ENCODE measurements at regions not wholly inside any gene's neighbourhood (a gene's known extent, or its start where the extent isn't known, plus 50 kb on each side); places are given as distances from the start of the nearest gene placed in this dataset.

DNA sequence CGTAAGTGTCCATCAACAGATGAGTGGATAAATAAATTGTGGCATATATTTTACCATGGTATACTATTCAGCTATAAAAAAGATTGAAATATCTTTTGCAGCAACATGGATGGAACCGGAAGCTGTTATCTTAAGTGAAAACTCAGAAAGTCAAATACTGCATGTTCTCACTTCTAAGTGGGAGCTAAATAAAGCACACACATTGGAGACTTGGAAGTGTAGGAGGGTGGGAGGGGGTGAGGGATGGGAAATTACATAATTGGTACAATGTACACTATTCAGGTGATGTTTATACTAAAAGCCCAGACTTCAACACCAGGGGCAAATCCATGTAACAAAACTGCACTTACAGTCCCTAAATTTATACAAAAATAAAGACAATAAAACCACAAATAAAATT lies 72.6 kb upstream of the SPRY1 start:
- ChIA-PET POLR2A (no interaction called here), CTCF (interaction anchor here (1.1 kb wide), 1 partner anchor 197 kb away, joined by 3 read pairs; no protein-coding TSS in a partner anchor)
- DNase-seq (ENCODE audit: unreplicated experiment), result no peak
- Mint-ChIP-seq H3K9me3 (ENCODE audit: unreplicated experiment) (peaks cover 9% of the 10 kb centered on the region), H3K27ac (ENCODE audit: low read depth, unreplicated experiment) (no peak overlapping the region), H3K4me3 (ENCODE audit: unreplicated experiment) (no peak overlapping the region), H3K36me3 (ENCODE audit: insufficient read depth, unreplicated experiment) (peaks cover 1% of the 10 kb centered on the region), H3K27me3 (ENCODE audit: insufficient read depth, unreplicated experiment) (no peaks in the 10 kb centered on the region), H3K4me1 (ENCODE audit: insufficient read depth, unreplicated experiment) (no peaks in the 10 kb centered on the region)
- TF ChIP-seq, protein P1, sequence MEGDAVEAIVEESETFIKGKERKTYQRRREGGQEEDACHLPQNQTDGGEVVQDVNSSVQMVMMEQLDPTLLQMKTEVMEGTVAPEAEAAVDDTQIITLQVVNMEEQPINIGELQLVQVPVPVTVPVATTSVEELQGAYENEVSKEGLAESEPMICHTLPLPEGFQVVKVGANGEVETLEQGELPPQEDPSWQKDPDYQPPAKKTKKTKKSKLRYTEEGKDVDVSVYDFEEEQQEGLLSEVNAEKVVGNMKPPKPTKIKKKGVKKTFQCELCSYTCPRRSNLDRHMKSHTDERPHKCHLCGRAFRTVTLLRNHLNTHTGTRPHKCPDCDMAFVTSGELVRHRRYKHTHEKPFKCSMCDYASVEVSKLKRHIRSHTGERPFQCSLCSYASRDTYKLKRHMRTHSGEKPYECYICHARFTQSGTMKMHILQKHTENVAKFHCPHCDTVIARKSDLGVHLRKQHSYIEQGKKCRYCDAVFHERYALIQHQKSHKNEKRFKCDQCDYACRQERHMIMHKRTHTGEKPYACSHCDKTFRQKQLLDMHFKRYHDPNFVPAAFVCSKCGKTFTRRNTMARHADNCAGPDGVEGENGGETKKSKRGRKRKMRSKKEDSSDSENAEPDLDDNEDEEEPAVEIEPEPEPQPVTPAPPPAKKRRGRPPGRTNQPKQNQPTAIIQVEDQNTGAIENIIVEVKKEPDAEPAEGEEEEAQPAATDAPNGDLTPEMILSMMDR (IDR thresholded peaks at IDR 0.05; ENCODE audit: unreplicated experiment), result no peak
- intact Hi-C loops (cut with micrococcal nuclease), result no loop called here
- BruUV-seq (replicated peaks), result no TSS peak

DNA sequence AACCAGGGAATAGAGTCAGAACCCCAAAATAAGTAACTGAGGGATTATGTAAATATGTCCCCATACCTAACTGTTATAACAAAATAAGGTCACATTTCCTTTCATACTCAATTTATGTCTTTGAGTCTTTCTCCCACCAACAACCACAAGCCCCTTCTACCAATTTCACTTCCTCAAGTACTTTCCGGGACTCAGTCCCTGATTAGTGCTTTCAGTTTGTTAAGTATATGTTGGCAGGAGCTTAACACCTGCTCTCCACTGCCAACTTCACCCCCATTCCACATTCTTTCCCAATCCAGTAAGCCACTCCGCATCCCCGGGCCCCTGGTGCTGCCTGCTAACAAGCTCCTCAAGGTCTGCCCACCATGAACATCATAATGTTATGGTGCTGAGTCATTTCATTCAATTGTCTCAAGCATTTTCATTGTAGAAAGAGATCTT lies 71.3 kb upstream of the SPRY1 start:
- ChIA-PET CTCF (interaction anchor here (0.7 to 0.8 kb wide), 2 partner anchors 119 to 449 kb away, joined by 3 to 5 read pairs; no protein-coding TSS in a partner anchor), POLR2A (interaction anchor here (0.7 to 1.0 kb wide), 2 partner anchors 21 to 27 kb away, joined by 3 read pairs; no protein-coding TSS in a partner anchor)
- intact Hi-C loops (cut with micrococcal nuclease), result no loop called here
- peaks cover 7% of the 10 kb centered on the region for H3K36me3 Mint-ChIP-seq (ENCODE audit: insufficient read depth, unreplicated experiment)
- TF ChIP-seq, protein P1 (IDR thresholded peaks at IDR 0.05; ENCODE audit: unreplicated experiment), result no peak
- no peaks in the 10 kb centered on the region for H3K27me3 Mint-ChIP-seq (ENCODE audit: insufficient read depth, unreplicated experiment)
- no peak overlapping the region for H3K27ac Mint-ChIP-seq (ENCODE audit: low read depth, unreplicated experiment)
- no peaks in the 10 kb centered on the region for H3K4me1 Mint-ChIP-seq (ENCODE audit: insufficient read depth, unreplicated experiment)
- H3K9me3 Mint-ChIP-seq (ENCODE audit: unreplicated experiment), result peaks cover 9% of the 10 kb centered on the region
- no peak for DNase-seq (ENCODE audit: unreplicated experiment)
- no peak overlapping the region for H3K4me3 Mint-ChIP-seq (ENCODE audit: unreplicated experiment)
- no TSS peak for BruUV-seq (replicated peaks)

DNA sequence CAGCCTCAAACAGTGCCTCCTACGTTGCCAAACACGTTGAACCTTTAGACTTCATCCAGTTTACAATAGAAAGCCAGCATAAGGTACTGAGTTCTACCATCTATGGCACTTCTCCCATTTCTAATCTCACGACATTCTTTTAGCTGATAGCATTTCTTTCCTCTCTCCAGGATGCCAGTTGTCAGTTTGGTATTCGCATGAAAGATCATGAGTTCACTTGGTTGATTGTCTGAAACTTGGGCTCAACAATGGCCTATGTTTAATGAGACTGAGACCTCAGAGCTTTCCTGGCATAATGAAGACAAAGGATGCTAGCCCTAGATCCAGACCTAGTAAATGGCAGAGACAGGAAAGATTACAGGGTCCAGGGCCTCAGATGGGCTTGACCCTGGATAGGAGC lies 69.2 kb upstream of the SPRY1 start:
- Mint-ChIP-seq H3K4me1 (ENCODE audit: insufficient read depth, unreplicated experiment) (no peaks in the 10 kb centered on the region), H3K36me3 (ENCODE audit: insufficient read depth, unreplicated experiment) (peaks cover 7% of the 10 kb centered on the region), H3K27ac (ENCODE audit: low read depth, unreplicated experiment) (no peak overlapping the region), H3K9me3 (ENCODE audit: unreplicated experiment) (no peaks in the 10 kb centered on the region), H3K27me3 (ENCODE audit: insufficient read depth, unreplicated experiment) (no peaks in the 10 kb centered on the region), H3K4me3 (ENCODE audit: unreplicated experiment) (no peak overlapping the region)
- no TSS peak for BruUV-seq (replicated peaks)
- DNase-seq (ENCODE audit: unreplicated experiment), result no peak
- POLR2A ChIA-PET, result no interaction called here
- intact Hi-C loops (cut with micrococcal nuclease), result no loop called here
- CTCF ChIA-PET, result no interaction called here
- TF ChIP-seq, protein P1 (IDR thresholded peaks at IDR 0.05; ENCODE audit: unreplicated experiment), result no peak

DNA sequence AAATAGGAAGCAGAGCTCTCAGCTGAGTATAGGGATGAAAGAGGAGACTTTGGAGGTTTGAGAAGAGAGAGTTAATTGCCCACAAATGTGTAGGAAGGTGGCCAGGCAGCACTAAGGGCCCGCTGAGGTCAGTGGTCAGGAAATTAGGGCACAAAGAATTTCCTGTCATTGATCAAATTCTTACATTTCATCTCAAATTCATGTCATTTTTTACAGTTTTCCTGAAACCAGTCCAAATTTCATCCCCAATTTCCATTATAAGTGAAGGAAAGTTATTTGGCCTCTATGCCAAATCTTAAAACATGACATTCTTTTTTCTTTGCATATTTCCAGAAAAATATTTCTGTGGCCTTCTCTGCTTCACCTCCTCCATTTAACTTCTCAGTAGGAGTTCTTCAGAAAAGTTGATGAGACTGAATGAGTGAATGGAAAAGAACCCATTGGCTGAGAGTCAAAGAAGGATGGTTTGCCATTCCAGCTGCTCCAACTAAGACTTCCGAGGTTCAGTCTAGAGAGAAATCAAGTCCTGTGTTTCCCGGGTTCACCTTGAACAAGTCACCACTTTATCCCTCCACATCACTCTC lies 68.7 kb upstream of the SPRY1 start:
- BruUV-seq (replicated peaks), result no TSS peak
- intact Hi-C loops (cut with micrococcal nuclease), result no loop called here
- no peaks in the 10 kb centered on the region for H3K9me3 Mint-ChIP-seq (ENCODE audit: unreplicated experiment)
- TF ChIP-seq, protein P1 (IDR thresholded peaks at IDR 0.05; ENCODE audit: unreplicated experiment), result no peak
- ChIA-PET CTCF (no interaction called here), POLR2A (no interaction called here)
- no peak overlapping the region for H3K4me3 Mint-ChIP-seq (ENCODE audit: unreplicated experiment)
- H3K27ac Mint-ChIP-seq (ENCODE audit: low read depth, unreplicated experiment), result no peak overlapping the region
- peaks cover 7% of the 10 kb centered on the region for H3K36me3 Mint-ChIP-seq (ENCODE audit: insufficient read depth, unreplicated experiment)
- DNase-seq (ENCODE audit: unreplicated experiment), result no peak
- H3K27me3 Mint-ChIP-seq (ENCODE audit: insufficient read depth, unreplicated experiment), result no peaks in the 10 kb centered on the region
- no peaks in the 10 kb centered on the region for H3K4me1 Mint-ChIP-seq (ENCODE audit: insufficient read depth, unreplicated experiment)

Measured in MCF 10A (cell line).